Right atrium auricular region (tissue), 2 donors: ENCODE measurements at regions not wholly inside any gene's neighbourhood (a gene's known extent, or its start where the extent isn't known, plus 50 kb on each side); places are given as distances from the start of the nearest gene placed in this dataset.

ENCODE experiments used
- DNase-seq: peaks from one replicate; pipeline ENCODE4 v3.0.0-alpha.2; 2019; ENCODE audit warnings: low spot score
- H3K27ac ChIP-seq, 2 donors: fragments of 200-600 bp; sonication (generic); 1 replicate in 1 of 2; 2 replicates in 1 of 2; pipeline ENCODE4 v1.5.1; 2016 to 2019
- H3K27me3 ChIP-seq, 2 donors: fragments of 200-600 bp; sonication (generic); one replicate each; pipeline versions ENCODE4 v1.5.1 to v1.6.0; 2017 to 2019
- H3K36me3 ChIP-seq: fragments of 200-600 bp; sonication (generic); one replicate; pipeline ENCODE4 v1.5.1; 2016
- H3K4me1 ChIP-seq, 2 donors: fragments of 200-600 bp; sonication (generic); one replicate each; pipeline versions ENCODE4 v1.5.1 to v1.6.0; 2017 to 2019
- H3K4me3 ChIP-seq, 2 donors: fragments of 200-600 bp; sonication (generic); 1 replicate in 1 of 2; 2 replicates in 1 of 2; pipeline ENCODE4 v1.5.1; 2017 to 2019; ENCODE audit warnings: mild to moderate bottlenecking in 1 of 2, moderate library complexity in 1 of 2
- H3K9me3 ChIP-seq, 2 donors: fragments of 200-600 bp; sonication (generic); one replicate each; pipeline ENCODE4 v1.5.1; 2019
- CTCF ChIP-seq, 2 donors: fragments of 200-600 bp; sonication (generic); IDR thresholded peaks; one replicate each; pipeline ENCODE4 v1.5.1; 2019; ENCODE audit warnings: antibody characterized with exemption in 2 of 2

- no peak for TF ChIP-seq CTCF (IDR thresholded peaks at IDR 0.05)
- no peak overlapping the region for H3K27ac ChIP-seq
- no peak overlapping the region for H3K4me3 ChIP-seq
- no peaks in the 10 kb centered on the region for H3K4me1 ChIP-seq
- H3K9me3 ChIP-seq = peaks cover 0 to 16% of the 10 kb centered on the region in 2 donors
- DNase-seq = no peak
- H3K27me3 ChIP-seq = no peaks in the 10 kb centered on the region
- no peaks in the 10 kb centered on the region for H3K36me3 ChIP-seq
These were observed 173.1 kb upstream of the CHRNA7 start for GRCh38 chr15:31857194-31857593.

GRCh38 chr15:31858026-31858425, 172.3 kb upstream of the CHRNA7 start:
- DNase-seq = no peak
- TF ChIP-seq CTCF (IDR thresholded peaks at IDR 0.05) = no peak

GRCh38 chr15:31866248-31866647, 164.1 kb upstream of the CHRNA7 start:
- Histone ChIP-seq H3K27ac (no peak overlapping the region), H3K27me3 (no peaks in the 10 kb centered on the region), H3K36me3 (no peaks in the 10 kb centered on the region), H3K4me3 (no peak overlapping the region), H3K9me3 (no peaks in the 10 kb centered on the region), H3K4me1 (peaks cover 0 to 9% of the 10 kb centered on the region in 2 donors)
- no peak for DNase-seq
- no peak for TF ChIP-seq CTCF (IDR thresholded peaks at IDR 0.05)

More at GRCh38 chr15:31858026-31858425, 172.3 kb upstream of the CHRNA7 start:
- peaks cover 0 to 16% of the 10 kb centered on the region in 2 donors for H3K9me3 ChIP-seq
- no peaks in the 10 kb centered on the region for H3K36me3 ChIP-seq
- no peaks in the 10 kb centered on the region for H3K4me1 ChIP-seq
- no peak overlapping the region for H3K27ac ChIP-seq
- H3K4me3 ChIP-seq = no peak overlapping the region
- H3K27me3 ChIP-seq = no peaks in the 10 kb centered on the region

- Histone ChIP-seq H3K27ac (no peak overlapping the region), H3K4me3 (no peak overlapping the region), H3K36me3 (no peaks in the 10 kb centered on the region), H3K9me3 (no peaks in the 10 kb centered on the region), H3K27me3 (no peaks in the 10 kb centered on the region), H3K4me1 (peaks cover 0 to 9% of the 10 kb centered on the region in 2 donors)
- DNase-seq = no peak
- TF ChIP-seq CTCF (IDR thresholded peaks at IDR 0.05) = peak; percentile 86 to 91
These were observed 162.5 kb upstream of the CHRNA7 start for GRCh38 chr15:31867536-31868442.

- H3K27ac ChIP-seq = peak overlapping the region; percentile 11 to 39
- H3K27me3 ChIP-seq = no peaks in the 10 kb centered on the region
- H3K36me3 ChIP-seq = no peaks in the 10 kb centered on the region
- H3K4me1 ChIP-seq = peaks cover 0 to 9% of the 10 kb centered on the region in 2 donors
- DNase-seq = no peak
- H3K4me3 ChIP-seq = peak overlapping the region; percentile 55 to 65
- no peaks in the 10 kb centered on the region for H3K9me3 ChIP-seq
- no peak for TF ChIP-seq CTCF (IDR thresholded peaks at IDR 0.05)
These were observed 160.5 kb upstream of the CHRNA7 start for GRCh38 chr15:31869686-31870307.
